HG02642 (cell line): ENCODE measurements at regions not wholly inside any gene's neighbourhood (a gene's known extent, or its start where the extent isn't known, plus 50 kb on each side); places are given as distances from the start of the nearest gene placed in this dataset.
"Not testable (repeated sequence)": the region's sequence is repeated elsewhere in the genome, so short reads cannot be mapped to it uniquely, and the experiment has no call there.

Experiments
- ATAC-seq: cut with Tn5 transposase; IDR thresholded peaks from one replicate; pipeline ENCODE4 v1.9.1; 2021; ENCODE audit warnings: mild to moderate bottlenecking; ENCODE audit not compliant: unreplicated experiment, poor library complexity

DNA sequence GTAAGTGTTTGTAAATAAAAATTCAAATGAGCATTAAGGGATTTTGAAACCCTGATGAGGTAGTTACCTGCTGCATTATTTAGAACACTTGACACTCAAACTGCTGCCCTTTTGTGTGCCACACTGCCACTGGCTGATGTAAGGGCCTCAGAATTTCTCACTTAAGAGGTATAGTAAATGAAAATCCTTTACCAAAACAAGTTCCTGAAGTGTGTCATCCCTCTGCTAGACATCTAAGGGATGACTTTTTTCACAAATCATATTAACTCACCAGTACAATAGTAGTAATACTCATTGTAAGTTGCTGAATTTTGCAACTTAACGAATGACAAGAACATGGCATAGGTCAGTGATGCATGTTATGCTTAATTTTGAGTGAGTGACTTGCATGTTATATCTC lies 274.9 kb upstream of the UBE2E3 start:
- no peak for ATAC-seq

DNA sequence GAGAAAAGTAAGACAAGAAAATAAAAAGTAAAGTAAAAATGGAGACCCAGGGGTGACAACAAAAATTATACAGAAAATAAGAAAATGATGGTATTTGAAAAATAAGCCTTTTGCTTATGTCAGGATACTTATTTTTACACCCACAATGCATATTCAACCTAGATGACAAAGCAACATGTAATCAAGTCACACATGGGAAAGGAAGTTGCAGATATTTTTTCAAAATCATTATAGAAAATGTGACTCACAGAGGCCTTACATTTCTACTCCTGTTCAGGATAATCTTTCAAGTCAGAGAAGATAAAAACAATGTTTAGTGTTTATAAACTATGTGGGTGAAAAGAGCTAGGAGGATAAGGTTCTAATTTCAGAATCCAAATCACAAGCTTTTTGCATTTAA lies 275.3 kb upstream of the UBE2E3 start:
- no peak for ATAC-seq

DNA sequence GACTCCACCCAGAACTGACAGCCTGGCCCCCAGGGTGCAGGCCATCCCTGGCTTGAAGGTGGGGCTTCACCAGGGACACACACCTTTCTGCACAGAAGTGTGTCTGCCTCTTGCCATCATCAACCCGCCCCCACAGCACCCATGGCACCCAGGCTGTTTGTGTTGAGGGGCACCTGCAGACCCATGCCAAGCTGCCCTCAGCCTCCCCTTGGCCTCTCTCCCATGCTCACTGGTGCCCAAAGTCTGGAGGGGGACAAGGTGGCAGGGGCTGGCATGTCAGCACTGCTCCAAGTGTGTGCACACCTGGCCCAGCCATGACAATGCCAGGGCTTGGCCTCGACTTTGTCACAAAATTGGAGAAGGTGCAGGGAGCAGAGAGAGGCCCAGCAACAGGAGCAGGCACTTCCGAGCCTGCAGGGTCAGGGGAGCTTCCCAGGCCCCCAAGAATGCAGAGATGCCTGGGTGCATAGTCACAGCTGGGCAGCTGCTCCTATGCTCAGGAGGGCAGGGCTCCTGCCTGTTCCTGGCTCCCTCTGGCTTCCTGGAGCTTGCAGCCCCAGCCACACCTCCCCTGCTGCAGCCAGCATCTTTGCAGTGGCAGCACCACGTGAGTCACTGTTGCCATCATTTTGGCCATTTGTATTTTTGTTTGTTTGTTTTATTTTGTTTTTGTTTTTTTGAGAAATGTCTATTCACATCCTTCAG lies 280.6 kb upstream of the UBE2E3 start:
- ATAC-seq = no peak

DNA sequence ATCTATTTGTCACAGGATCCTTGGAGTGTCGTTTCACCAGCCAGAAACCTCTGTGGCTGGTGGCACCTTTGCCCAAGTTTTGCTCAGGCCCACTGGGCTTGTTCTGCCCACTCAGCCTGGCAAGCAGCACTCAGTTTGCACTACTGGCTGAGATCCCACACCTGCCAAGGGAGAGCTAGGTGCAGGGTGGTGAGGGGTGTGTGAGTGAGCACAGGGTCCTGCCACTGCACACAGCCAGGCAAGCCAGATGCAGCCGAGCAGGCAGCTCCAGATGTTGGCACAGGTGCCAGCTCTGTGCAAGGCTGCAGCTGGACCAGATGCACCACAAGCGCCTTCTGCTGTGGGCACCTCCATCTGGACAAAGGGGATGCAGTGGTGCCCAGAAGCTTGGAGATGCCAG lies 281.7 kb upstream of the UBE2E3 start:
- ATAC-seq = no peak

DNA sequence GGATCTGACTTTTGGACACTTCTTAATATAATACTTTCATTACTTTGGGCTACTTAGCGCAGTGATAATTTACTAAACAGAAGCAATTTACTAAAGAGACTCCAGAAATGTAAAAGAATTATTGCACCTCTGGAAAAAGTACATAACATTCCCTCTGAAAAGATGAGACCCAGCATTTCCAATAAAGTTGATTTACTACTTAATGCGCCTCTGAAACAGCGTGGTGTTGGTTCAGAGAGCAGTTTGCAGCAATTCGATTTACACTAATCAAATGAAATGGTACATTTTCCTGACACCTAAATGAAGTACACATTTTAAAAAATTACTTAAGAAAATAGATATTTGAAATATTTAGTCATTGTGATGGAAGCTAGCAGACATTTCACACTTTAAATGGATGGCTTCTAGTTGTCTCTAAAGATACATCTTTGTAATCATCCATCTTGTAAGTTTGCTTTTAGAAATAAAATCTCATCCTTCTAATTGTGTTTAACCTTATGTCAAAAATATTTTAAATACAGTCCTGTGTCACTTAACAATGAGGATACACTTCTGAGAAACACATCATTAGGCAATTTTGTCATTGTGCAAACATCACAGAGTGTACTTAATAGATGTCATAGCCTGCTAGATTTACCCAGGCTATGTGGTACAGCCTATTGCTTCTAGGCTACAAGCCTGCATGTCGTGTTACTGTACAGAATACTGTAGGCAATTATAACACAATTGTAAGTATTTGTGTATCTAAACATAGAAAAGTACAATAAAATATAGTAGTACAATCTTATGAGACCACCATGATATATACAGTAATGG lies 284.6 kb upstream of the UBE2E3 start:
- no peak for ATAC-seq

DNA sequence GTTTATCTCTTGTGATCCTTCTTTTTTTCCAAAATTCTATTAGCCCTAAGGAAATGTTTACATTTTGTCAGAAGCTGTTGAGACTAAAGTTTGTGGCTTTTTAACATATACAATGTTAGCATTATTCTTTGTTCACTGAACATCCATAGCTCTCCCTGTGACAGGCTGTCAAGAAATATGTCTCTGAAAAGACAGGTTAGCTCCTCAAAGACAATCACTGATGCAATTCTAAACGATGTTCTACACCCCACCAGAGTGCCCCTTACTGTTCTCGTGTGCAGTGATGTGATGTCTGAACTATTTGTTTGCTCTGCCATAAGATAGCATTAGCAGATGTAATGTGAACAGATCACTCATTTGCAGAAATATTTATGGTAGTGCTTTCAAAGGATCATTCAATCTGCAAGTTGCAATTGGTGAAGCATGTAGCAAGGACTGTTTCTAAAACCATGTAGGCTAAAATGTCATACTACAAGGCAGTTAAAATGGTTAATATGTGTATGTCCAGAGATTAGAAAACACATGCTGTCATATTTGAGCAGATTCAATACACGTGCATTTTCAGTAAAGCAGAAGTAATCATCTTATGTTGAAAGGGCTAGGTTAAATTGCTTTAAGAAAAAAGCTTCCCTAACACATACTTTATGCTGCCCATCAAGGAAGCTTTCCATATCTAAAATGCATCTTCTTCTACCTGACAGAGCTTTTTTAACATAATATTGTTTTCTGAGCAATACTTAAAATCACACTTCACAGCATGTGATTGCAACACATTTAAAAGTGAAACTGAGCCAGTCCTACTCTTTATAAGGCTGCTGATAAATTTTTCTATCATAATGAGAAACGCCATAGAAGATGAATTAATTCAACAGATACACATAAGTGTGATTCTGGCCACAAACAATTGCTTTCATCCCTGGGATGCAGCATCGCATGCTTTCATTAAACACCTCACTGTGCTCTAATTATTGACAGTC lies 285.7 kb upstream of the UBE2E3 start:
- no peak for ATAC-seq

DNA sequence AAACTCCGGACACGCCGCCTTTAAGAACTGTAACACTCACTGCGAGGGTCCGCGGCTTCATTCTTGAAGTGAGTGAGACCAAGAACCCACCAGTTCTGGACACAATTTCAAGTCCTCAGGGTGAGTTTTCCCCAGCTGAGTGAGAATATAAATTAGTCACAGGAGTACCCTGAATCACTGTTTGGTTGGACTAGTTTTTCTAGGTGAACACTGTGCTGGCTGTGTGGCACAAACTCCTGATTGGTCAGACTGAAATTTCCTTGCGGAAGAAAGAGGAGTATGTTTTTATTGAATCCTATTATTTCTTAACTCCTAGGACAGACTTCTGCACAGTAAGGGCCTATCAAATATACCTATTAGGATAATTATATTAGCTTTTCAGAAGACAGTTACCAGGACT lies 288.1 kb upstream of the UBE2E3 start:
- no peak for ATAC-seq

DNA sequence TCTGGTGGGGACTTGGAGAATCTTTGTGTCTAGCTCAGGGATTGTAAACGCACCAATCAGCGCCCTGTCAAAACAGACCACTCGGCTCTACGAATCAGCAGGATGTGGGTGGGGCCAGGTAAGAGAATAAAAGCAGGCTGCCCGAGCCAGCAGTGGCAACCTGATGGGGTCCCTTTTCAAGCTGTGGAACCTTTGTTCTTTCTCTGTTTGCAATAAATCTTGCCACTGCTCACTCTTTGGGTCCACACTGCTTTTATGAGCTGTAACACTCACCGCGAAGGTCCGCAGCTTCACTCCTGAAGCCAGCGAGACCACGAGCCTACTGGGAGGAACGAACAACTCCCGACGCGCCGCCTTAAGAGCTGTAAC lies 288.6 kb upstream of the UBE2E3 start:
- ATAC-seq = not testable (repeated sequence)

DNA sequence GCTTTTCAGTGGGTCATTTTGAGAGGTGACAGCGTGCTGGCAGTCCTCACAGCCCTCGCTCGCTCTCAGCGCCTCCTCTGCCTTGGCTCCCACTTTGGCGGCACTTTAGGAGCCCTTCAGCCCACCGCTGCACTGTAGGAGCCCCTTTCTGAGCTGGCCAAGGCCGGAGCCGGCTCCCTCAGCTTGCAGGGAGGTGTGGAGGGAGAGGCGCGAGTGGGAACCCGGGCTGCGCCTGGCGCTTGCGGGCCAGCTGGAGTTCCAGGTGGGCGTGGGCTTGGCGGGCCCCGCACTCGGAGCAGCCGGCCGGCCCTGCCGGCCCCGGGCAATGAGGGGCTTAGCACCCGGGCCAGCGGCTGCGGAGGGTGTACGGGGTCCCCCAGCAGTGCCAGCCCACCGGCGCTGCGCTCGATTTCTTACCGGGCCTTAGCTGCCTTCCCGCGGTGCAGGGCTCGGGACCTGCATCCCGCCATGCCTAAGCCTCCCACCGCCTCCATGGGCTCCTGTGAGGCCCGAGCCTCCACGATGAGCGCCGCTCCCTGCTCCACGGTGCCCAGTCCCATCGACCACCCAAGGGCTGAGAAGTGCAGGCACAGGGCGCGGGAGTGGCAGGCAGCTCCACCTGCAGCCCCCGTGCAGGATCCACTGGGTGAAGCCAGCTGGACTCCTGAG lies 289.1 kb upstream of the UBE2E3 start:
- ATAC-seq = not testable (repeated sequence)

DNA sequence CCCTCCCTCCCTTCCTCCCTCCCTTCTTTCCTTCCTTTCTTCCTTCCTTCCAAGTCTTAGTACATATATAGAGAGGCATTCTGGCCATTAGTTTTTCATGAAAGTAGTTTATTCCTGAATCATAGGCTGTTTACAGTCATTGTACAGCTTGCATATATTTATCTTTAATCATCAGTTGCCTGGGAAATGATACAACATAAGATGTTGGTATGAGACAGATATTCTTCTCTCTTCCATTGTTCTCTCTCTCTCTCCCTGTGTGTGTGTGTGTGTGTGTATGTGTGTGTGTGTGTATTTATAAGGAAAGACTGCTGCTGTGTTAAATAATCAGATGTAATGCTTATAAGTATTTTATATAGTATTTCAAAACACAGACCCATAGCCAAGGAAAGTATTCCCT lies 289.8 kb upstream of the UBE2E3 start:
- no peak for ATAC-seq

DNA sequence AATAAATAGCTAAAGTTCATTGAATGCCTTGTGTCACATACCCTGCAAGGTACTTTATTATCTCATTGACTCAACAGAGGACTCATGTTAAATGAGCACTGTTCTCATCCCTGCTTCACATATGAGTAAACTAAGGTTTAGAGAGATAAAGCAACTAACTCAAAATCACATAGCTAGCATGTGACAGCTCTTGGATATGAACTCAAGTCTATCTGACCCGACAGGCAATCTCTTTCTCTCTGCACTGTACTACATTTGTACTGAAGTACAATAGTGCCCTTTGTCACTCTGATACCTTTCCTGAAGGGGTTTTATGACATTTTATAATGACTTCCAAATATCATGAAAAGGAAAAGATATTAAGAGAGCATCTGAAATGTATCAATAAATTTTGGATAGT lies 297.5 kb upstream of the UBE2E3 start:
- no peak for ATAC-seq

DNA sequence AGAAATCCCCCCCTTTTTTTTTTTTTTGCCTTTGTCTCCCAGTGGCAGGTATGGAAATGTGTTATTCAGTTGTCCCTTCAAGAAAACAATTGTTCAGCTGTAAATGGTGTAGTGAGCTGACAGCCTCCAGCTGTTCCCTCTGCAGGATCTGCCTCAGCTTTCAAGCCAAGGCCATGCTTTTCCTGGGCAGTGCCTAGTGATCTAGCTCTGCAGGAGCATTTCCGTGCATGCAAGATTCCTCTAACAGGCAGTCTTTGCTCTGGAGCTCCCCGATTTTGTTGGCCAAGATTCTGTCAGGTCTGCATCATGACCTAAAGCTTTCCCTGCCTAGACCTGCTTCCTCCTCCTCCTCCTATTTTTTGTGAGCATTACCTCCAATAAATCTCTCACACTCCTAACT lies 300.7 kb upstream of the UBE2E3 start:
- no peak for ATAC-seq

DNA sequence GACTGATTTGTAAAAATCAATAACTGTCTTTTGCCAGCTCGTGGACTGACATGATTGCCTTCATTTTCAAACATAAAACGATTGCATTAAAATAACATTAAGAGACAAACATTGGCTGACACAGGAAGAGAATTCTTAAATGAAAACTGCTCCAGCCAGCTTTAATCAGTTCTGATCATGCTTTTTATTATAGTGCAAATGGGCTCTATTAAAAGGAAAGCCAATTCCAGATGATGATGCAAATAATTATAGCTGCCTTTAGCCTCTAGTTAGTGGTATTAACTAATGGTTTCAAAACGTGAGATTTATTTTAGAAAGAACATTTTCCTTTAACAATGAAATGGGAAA lies 301.8 kb upstream of the UBE2E3 start:
- ATAC-seq = no peak

DNA sequence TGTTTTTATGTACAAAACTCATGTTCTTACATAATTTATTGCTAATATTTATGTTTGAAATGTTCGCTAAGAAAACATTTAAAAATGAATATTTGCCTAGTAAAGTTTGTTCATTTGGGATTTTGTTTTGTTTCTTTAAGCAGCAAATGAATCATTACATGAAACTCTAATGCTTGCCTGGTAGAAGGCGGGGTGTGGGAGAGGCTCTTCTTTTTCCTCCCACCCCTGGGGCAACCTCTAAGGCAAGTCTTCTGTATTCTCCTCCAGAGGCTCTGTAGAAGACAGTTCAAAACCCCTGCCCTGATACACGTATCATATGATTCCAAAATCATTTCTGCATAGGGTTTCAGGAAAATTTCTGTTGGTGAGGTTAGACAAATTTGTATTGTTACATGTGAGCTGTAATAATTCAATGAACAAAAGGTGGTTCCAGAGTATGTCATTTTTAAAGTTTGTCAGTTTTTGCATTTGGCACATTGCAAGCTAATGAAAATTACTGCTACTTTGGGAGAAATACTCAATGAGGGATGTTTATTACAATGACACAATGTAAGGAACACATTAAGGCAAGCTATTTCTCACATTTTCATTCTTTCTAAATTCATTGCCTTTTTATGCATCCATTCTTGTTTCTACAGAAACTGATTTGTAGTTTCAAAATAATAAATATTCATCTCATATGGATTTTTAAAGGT lies 302.3 kb upstream of the UBE2E3 start:
- ATAC-seq = no peak

DNA sequence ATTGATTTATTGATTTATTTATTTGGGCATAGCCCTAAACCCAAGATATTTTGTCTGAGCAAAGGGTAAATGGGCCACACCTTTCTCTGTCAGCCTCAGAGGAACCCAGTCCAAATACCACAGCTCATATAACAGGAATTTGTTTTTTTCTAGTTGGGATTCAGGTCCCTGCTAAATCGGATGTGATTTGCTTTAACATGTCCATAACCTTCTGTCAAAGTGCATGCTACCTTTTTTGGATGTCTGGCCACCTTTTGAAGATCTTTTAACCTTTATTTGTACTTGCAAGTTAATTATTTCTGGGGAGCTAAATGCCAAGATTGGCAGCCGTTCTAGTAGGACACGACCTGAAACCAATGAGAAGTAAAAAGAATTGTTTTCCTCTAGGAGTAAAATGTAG lies 303.2 kb upstream of the UBE2E3 start:
- ATAC-seq = no peak

DNA sequence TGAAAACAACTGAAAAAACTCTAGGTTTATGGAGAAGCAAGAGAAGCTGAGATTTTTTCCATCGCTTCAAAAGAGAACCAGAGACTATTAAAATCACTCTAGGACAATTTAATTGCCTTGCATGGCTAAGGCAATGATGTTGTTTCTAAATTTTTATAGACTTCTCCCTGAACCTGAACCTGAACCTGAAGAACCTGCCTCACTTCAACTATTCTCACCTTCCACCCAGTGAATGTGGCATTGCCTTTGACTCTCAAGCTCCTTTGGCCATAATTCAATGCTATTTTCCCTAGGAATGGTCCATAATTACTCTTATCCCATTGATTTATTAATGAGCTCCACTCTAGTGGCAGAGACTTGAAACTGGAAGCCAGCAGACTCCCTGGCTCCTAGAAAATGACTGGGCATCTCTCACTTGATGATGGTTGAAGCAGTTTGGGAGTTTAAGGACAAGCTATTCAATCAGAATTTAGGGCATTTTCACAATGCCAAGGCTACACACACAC lies 303.8 kb upstream of the UBE2E3 start:
- no peak for ATAC-seq

DNA sequence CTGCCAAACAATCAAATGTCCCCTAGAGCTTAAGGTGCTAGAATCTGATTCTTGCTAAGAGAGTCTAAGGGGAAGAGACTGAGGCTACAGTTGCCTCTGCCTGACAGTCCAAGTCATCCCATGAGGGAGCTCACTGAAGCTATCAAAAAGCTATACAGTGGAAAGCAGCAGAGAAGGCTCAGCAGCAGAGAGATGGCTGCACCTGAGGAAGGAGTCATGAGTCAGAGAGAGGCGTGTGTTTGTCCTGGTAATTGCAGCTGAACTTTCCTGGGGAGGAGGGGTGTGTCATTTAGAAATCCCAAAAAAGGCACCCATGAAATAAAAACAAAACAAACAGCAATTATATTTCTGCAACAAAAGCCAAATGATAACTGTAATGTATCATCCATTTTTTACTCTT lies 305.2 kb upstream of the UBE2E3 start:
- no peak for ATAC-seq

DNA sequence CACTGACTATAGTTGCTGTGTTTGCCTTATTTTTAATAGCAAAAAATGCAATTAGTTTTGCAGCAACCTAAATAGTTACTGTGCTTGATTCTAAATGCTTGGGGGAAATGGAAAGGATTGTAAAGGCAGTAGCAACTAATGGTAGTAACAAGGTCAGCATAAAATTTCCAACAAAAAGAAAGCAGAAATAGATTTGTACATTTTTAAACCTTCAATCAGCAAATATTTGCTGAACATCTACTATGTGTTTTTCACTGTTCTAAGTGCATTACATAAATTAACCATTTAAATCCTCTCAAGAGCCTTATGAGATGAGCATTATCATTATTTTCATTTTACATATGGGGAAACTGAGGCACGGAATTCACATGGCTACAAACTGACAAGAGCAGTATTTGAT lies 308.0 kb upstream of the UBE2E3 start:
- ATAC-seq = no peak

DNA sequence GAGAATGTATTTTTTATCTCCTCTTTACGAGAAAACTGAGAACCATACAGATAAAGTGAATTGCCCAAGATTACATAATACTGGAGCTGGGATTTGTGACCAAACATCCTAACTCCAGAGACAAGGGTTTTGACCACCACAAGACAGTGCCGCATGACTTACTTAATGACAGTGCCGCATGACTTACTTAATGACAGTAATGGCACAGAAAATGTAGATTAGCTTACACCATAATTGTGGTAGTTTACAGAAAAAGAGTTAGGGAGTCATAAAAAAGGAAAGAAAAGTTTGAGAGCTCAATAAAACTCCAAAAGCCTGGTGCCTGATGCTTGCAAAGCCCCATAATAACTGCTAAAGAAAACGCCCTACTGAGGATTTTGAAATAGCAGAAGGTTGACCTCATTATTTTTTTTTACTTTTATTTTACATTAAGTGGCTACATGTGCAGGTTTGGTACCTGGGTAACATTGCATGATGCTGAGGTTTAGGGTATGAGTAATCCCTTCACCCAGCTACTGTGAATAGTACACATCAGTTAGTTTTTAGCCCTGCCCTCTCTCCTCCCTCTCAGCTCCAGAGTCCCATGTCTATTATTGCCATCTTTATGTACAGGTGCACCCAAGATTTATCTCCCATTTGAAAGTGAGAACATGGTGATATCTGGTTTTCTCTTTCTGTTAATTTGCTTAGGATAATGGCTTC lies 310.0 kb upstream of the UBE2E3 start:
- no peak for ATAC-seq
